ENCODE measurements at regions not wholly inside any gene's neighbourhood (a gene's known extent, or its start where the extent isn't known, plus 50 kb on each side); places are given as distances from the start of the nearest gene placed in this dataset.

DNA sequence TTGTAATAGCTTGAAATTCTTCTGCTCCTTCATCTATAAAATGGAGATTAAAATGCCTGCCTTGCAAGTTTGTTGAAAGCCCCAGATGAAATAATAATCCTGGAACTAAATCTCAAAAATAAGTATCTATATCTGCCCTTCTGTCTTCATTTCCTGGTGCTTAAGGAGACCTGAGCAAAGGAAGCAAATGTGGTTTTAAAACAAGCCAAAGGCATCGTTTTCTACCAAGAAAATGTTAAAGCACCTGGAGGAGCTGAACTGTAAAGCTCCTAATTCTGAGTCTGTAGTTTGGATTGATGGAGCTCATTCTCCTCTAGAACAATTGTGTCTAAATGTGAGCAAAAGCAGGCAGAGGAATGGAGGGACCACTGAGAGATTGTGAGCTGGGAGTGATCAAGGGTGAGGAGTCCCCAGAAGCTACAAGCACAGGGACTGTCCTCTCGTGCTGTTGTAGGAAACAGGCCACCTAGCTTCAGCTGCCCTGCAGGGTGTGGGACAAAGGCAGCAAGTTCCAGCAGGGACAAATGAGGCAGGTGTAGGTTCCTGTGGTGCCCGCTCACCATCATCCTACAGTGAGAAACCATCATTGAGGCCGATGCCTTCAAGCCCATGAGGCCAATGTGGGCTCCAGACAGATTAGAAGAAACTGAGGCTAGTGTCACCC lies 420.7 kb upstream of the TRIB2 start:
- no peak for ATAC-seq (ENCODE audit: insufficient read depth, low FRiP score)
- Histone ChIP-seq H3K4me1 (ENCODE audit: control insufficient read depth in 5 of 5, insufficient read depth in 5 of 5, low read length in 5 of 5) (peaks cover 0 to 4% (median 0%) of the 10 kb centered on the region in 5 donors), H3K9ac (ENCODE audit: insufficient read depth in 1 of 2, low read length in 2 of 2) (no peak overlapping the region), H3K4me3 (no peak overlapping the region), H3K36me3 (ENCODE audit: control insufficient read depth in 4 of 4, insufficient read depth in 4 of 4, low read length in 4 of 4) (no peaks in the 10 kb centered on the region), H3K9me3 (ENCODE audit: control insufficient read depth in 4 of 4, insufficient read depth in 3 of 4, low read length in 3 of 4) (no peaks in the 10 kb centered on the region), H3K27ac (ENCODE audit: low read depth in 1 of 2, low read length in 1 of 2) (no peak overlapping the region), H3K27me3 (ENCODE audit: control insufficient read depth in 3 of 3, insufficient read depth in 3 of 3, low read length in 2 of 3) (no peaks in the 10 kb centered on the region)
- no peak for DNase-seq
- whole genome bisulfite sequencing, 2 donors, result 77 to 86% methylated on average over 4 of the region's 4 CpGs
- TF ChIP-seq, protein P1, sequence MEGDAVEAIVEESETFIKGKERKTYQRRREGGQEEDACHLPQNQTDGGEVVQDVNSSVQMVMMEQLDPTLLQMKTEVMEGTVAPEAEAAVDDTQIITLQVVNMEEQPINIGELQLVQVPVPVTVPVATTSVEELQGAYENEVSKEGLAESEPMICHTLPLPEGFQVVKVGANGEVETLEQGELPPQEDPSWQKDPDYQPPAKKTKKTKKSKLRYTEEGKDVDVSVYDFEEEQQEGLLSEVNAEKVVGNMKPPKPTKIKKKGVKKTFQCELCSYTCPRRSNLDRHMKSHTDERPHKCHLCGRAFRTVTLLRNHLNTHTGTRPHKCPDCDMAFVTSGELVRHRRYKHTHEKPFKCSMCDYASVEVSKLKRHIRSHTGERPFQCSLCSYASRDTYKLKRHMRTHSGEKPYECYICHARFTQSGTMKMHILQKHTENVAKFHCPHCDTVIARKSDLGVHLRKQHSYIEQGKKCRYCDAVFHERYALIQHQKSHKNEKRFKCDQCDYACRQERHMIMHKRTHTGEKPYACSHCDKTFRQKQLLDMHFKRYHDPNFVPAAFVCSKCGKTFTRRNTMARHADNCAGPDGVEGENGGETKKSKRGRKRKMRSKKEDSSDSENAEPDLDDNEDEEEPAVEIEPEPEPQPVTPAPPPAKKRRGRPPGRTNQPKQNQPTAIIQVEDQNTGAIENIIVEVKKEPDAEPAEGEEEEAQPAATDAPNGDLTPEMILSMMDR (IDR thresholded peaks at IDR 0.05; ENCODE audit: control extremely low read depth, extremely low read depth), result no peak

DNA sequence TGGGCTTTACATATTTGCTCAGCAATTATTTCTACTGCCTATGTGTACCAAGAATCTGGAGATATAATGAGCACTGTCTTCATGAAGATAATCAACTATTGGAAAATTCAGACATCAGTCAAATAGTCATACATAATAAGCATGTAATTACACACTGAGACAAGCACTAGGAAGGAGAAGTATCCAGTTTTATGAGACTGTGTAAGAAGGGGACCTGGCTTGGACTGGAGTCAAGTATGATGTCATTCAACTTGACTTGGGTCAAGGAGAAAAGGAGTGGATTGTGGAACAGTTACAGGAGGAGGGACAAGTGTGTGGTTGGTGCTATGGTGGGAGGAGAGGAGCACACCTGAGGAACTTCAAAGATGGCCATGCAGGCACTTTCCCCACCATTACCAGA lies 419.8 kb upstream of the TRIB2 start:
- H3K4me3 ChIP-seq, result no peak overlapping the region
- no peak for ATAC-seq (ENCODE audit: insufficient read depth, low FRiP score)
- H3K4me1 ChIP-seq (ENCODE audit: control insufficient read depth in 5 of 5, insufficient read depth in 5 of 5, low read length in 5 of 5), result peaks cover 0 to 4% (median 0%) of the 10 kb centered on the region in 5 donors
- DNase-seq, result peak in 1 of 3 donors; percentile 33
- H3K9ac ChIP-seq (ENCODE audit: insufficient read depth in 1 of 2, low read length in 2 of 2), result no peak overlapping the region
- H3K27ac ChIP-seq (ENCODE audit: low read depth in 1 of 2, low read length in 1 of 2), result no peak overlapping the region
- H3K9me3 ChIP-seq (ENCODE audit: control insufficient read depth in 4 of 4, insufficient read depth in 3 of 4, low read length in 3 of 4), result no peaks in the 10 kb centered on the region
- no peaks in the 10 kb centered on the region for H3K27me3 ChIP-seq (ENCODE audit: control insufficient read depth in 3 of 3, insufficient read depth in 3 of 3, low read length in 2 of 3)
- no peaks in the 10 kb centered on the region for H3K36me3 ChIP-seq (ENCODE audit: control insufficient read depth in 4 of 4, insufficient read depth in 4 of 4, low read length in 4 of 4)
- TF ChIP-seq, protein P1 (IDR thresholded peaks at IDR 0.05; ENCODE audit: control extremely low read depth, extremely low read depth), result no peak

DNA sequence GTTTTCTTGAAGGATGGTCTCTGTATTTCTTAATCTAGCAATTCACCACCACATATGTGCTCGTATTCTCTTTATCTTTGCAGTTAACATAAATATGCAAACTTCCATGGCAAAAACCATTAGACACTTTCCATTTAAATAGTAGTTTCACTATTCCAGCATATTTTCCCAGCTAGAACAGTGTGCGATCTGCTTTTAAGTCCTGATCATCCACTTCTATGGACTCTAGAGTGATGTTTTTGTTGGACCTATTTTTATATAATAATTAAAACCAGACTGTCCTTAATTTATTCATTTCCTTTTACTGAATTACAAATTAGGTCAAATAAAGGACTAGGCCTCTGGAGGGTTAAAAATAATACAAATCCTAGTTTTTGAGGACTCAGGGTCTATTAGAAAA lies 418.4 kb upstream of the TRIB2 start:
- no peak for DNase-seq
- Histone ChIP-seq H3K9me3 (ENCODE audit: control insufficient read depth in 4 of 4, insufficient read depth in 3 of 4, low read length in 3 of 4) (no peaks in the 10 kb centered on the region), H3K9ac (ENCODE audit: insufficient read depth in 1 of 2, low read length in 2 of 2) (no peak overlapping the region), H3K27ac (ENCODE audit: low read depth in 1 of 2, low read length in 1 of 2) (no peak overlapping the region), H3K36me3 (ENCODE audit: control insufficient read depth in 4 of 4, insufficient read depth in 4 of 4, low read length in 4 of 4) (no peaks in the 10 kb centered on the region), H3K4me3 (no peak overlapping the region), H3K27me3 (ENCODE audit: control insufficient read depth in 3 of 3, insufficient read depth in 3 of 3, low read length in 2 of 3) (no peaks in the 10 kb centered on the region), H3K4me1 (ENCODE audit: control insufficient read depth in 5 of 5, insufficient read depth in 5 of 5, low read length in 5 of 5) (peaks cover 0 to 6% (median 4%) of the 10 kb centered on the region in 5 donors)
- TF ChIP-seq, protein P1 (IDR thresholded peaks at IDR 0.05; ENCODE audit: control extremely low read depth, extremely low read depth), result no peak
- no peak for ATAC-seq (ENCODE audit: insufficient read depth, low FRiP score)
- WGBS, 2 donors, result 93 to 98% methylated on average over 2 of the region's 2 CpGs

DNA sequence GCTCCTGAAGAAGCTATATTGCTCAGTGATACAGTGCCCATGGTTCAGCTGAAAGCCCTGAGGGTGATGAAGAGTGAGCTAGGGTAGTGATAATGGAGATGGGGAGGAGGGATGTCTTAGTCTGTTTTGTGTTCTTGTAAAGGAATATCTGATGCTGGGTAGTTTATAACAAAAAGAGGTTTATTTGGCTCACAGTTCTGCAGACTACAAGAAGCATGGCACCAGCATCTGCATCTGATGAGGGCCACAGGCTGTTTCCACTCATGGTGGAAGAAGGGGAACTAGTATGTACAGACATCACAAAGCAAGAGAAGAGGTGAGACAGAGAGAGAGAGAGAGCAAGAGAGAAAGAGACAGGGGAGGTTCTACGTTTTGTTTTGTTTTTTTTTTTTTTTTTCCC lies 417.3 kb upstream of the TRIB2 start:
- DNase-seq (no peak), ATAC-seq (ENCODE audit: insufficient read depth, low FRiP score) (no peak)
- Histone ChIP-seq H3K9ac (ENCODE audit: insufficient read depth in 1 of 2, low read length in 2 of 2) (no peak overlapping the region), H3K36me3 (ENCODE audit: control insufficient read depth in 4 of 4, insufficient read depth in 4 of 4, low read length in 4 of 4) (no peaks in the 10 kb centered on the region), H3K4me1 (ENCODE audit: control insufficient read depth in 5 of 5, insufficient read depth in 5 of 5, low read length in 5 of 5) (peaks cover 0 to 12% (median 6%) of the 10 kb centered on the region in 5 donors), H3K27ac (ENCODE audit: low read depth in 1 of 2, low read length in 1 of 2) (no peak overlapping the region), H3K4me3 (no peak overlapping the region), H3K9me3 (ENCODE audit: control insufficient read depth in 4 of 4, insufficient read depth in 3 of 4, low read length in 3 of 4) (no peaks in the 10 kb centered on the region), H3K27me3 (ENCODE audit: control insufficient read depth in 3 of 3, insufficient read depth in 3 of 3, low read length in 2 of 3) (no peaks in the 10 kb centered on the region)
- WGBS, 2 donors, result 33 to 92% methylated on average over 1 of the region's 1 CpG
- TF ChIP-seq, protein P1 (IDR thresholded peaks at IDR 0.05; ENCODE audit: control extremely low read depth, extremely low read depth), result no peak

Measured in lung (tissue), 11 donors.